Neural cell (in vitro differentiated cells): ENCODE measurements at regions not wholly inside any gene's neighbourhood (a gene's known extent, or its start where the extent isn't known, plus 50 kb on each side); places are given as distances from the start of the nearest gene placed in this dataset.

Source experiments
- CTCF ChIP-seq: fragments of 450-650 bp; IDR thresholded peaks from 2 replicates; pipeline ENCODE4 v1.5.1; 2014; ENCODE audit warnings: antibody characterized with exemption, mild to moderate bottlenecking, moderate library complexity; ENCODE audit not compliant: poor library complexity, severe bottlenecking
- EP300 ChIP-seq: fragments of 450-650 bp; conservative IDR thresholded peaks from 2 replicates; pipeline ENCODE4 v1.6.1; 2014; ENCODE audit warnings: antibody characterized with exemption, mild to moderate bottlenecking, moderate library complexity; ENCODE audit not compliant: poor library complexity, severe bottlenecking
- EZH2 ChIP-seq: fragments of 200-600, 300-800 bp; shearing (Covaris generic), sonication (generic); IDR thresholded peaks from 2 replicates; pipeline ENCODE4 v1.6.1; 2014; ENCODE audit warnings: antibody characterized with exemption, low read length, borderline replicate concordance, mild to moderate bottlenecking; ENCODE audit not compliant: insufficient read depth, poor library complexity, severe bottlenecking
- MXI1 ChIP-seq: fragments of 450-650 bp; conservative IDR thresholded peaks from 2 replicates; pipeline ENCODE4 v1.6.1; 2014; ENCODE audit warnings: antibody characterized with exemption, mild to moderate bottlenecking; ENCODE audit not compliant: poor library complexity, severe bottlenecking
- POLR2AphosphoS5 ChIP-seq: IDR thresholded peaks from 2 replicates; pipeline ENCODE4 v1.6.1; 2012
- RAD21 ChIP-seq: fragments of 450-650 bp; conservative IDR thresholded peaks from 2 replicates; pipeline ENCODE4 v1.6.1; 2014; ENCODE audit warnings: antibody characterized with exemption, mild to moderate bottlenecking, moderate library complexity
- REST ChIP-seq: IDR thresholded peaks from 2 replicates; pipeline ENCODE4 v1.6.1; 2012; ENCODE audit warnings: borderline replicate concordance
- SMC3 ChIP-seq: fragments of 450-650 bp; conservative IDR thresholded peaks from 2 replicates; pipeline ENCODE4 v1.6.1; 2014; ENCODE audit warnings: antibody characterized with exemption, mild to moderate bottlenecking, moderate library complexity; ENCODE audit not compliant: poor library complexity
- TAF1 ChIP-seq: IDR thresholded peaks from 2 replicates; pipeline ENCODE4 v1.6.1; 2012; ENCODE audit warnings: low read depth

DNA sequence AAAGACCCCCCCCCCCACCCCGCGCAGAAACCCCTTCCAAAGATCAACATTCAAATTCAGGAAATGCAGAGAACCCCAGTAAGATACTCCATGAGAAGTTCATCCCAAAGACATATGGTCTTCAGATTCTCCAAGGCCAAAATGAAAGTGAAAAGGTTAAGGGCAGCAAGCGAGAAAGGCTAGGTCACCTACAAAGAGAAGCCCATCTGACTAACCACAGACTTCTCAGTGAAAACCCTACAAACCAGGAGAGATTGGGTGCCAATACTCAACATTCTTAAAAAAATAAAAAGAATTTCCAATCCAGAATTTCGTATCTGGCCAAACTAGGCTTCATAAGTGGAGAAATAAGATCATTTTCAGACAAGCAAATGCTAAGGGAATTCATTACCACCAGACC is 175.2 kb downstream of the RND3 start:
- TF ChIP-seq CTCF (no peak), POLR2AphosphoS5 (no peak), REST (no peak), SMC3 (no peak), EP300 (no peak), EZH2 (no peak), RAD21 (no peak), MXI1 (no peak), TAF1 (no peak)
